HG03064 (cell line): ENCODE measurements at regions not wholly inside any gene's neighbourhood (a gene's known extent, or its start where the extent isn't known, plus 50 kb on each side); places are given as distances from the start of the nearest gene placed in this dataset.
"Not testable (repeated sequence)": the region's sequence is repeated elsewhere in the genome, so short reads cannot be mapped to it uniquely, and the experiment has no call there.

Experiments used
- ATAC-seq: cut with Tn5 transposase; IDR thresholded peaks from one replicate; pipeline ENCODE4 v1.9.1; 2021; ENCODE audit warnings: low read depth; ENCODE audit not compliant: unreplicated experiment

DNA sequence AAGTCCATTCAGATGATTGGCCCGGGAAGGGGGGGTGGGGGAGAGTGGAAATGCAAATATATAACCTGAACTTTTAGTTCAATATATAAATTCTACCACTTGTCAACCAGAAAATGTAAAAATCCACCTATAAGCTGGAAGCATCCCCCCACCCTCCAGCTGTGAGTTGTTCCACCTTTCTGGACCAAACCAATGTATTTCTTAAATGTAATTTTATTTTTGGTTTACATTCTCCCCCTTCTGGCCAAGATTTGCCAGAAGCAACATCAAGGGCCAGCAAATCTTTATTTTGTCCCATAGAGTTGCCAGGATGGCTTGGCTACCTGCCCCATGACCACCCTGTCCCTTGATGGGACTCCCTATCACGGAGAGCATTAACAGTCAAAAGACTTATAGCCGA is 545.7 kb downstream of the TBL1XR1 start:
- no peak for ATAC-seq

DNA sequence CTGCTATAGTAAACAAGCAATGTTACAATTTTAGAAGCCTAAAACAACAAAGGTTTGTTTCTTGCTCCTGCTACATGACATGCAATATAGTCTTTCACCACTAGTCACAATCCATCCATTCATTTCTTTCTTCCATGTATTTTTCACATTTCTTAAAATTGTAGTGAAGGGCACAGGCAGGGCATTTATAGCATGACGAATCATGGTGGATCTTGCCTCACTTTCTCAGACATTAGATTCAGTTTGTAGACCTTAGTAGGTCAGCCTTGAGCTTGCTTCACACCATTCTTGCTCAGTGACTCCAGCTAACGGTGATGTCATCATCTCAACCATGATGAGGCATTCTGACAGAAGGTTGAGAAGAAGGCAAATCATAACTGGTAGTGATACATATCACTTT is 546.8 kb downstream of the TBL1XR1 start:
- ATAC-seq, result no peak

DNA sequence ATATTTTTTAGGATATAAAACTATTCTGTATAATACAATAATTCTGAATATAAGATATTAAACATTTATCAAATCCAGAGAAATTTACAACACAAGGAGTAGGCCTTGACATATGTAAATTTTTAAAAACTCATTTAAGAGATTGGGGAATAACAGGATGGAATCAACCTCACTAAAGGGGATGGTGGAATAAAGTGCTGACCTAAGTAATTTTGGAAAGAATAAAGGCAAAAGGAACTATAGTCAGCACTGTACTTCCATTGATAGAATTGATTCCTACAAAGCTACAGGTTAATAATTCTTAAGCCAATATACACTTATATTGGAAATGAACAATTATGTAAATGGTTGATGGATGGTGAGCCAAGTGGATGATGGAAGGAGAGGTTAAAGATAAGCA is 549.3 kb downstream of the TBL1XR1 start:
- no peak for ATAC-seq

DNA sequence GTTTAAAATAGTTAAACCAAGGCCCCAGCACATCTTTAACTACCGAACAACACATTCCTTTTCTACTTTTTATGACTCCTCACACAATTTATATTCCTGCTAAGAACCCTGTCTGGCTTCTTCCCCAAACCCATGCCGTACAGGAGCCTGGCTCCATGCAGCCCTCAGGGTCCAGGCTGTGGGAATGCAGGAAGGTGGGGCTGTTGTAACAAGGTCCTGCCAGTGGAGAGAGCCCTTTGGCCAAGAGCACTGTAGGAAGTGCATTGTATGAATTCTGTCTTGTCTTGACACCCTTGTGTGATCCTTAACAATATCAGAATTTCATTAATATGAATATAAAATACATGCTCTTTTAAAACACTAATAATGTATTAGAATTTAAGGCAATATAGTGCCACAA is 563.8 kb downstream of the TBL1XR1 start:
- no peak for ATAC-seq

DNA sequence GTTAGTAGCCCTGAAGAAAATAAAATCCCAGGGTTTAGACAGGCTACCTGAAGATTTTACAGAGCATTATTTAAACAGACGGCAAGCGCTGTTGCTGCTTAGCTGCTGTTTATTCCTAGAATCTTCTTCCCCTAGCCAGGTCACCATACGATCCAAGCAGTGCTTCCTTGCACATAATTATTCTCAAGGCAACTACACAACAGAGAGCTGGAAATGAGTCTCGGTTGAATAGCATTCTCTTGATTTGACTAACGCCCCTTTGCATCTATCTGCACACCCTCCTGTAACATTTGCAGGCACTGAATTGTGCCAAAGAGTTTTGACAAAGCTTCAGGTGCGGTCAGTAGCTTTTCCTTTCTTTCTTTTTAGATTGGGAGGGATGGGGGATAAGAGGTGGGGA is 564.4 kb downstream of the TBL1XR1 start:
- ATAC-seq, result no peak

DNA sequence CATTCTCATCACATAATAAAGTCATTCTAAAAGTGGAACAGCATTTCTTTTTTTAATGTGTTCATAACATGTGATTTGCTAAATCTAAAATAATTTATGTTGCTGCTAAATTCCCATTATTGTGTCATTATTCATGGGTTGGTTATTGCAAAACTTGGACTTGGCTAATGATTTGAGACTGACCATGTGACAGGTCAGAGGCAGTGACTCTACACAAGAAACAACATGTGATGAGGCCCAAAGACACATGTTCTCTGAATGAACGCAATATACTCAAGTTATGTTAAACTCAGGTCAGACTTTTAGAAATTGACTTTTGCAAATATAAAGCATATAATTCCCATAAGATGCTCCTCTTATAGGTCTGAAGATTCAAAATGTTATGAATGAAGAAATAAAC is 566.1 kb downstream of the TBL1XR1 start:
- ATAC-seq, result no peak

- ATAC-seq, result no peak
Observed at GRCh38 chr3:176628101-176628639, 569.1 kb downstream of the TBL1XR1 start.

DNA sequence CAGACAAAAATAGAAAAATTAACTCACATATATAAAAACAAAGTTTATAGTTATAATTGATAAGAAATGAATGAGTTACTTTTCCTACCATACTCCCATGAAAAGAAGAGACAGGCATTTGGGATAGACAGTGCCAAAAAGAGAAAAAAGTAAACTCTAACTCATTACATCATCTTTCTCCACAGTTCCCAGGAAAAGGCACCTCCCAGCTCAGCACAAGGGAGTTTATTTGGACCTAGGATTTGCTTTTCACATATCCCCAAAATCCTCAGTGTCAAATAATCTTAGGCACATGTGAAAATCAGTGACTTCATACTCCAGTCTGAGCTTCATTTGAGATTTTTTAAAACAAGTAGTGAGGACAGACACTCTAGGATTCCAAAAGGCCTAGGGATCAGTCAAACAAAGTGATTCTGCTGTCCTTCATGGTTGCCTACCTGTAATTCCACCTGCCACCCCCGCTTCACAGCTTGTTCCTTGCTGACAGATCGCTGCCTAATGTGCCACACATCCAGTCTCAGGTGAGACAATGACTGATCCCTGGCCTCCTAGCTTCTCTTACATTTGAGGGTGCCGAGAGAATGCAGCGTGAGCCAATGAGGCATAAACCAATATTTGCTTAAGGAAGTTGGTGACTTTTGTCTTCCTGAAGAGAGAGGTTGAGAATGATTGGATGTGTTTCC is 573.7 kb downstream of the TBL1XR1 start:
- no peak for ATAC-seq

GRCh38 chr3:176619833-176620232 is 577.4 kb downstream of the TBL1XR1 start:
- ATAC-seq, result no peak

DNA sequence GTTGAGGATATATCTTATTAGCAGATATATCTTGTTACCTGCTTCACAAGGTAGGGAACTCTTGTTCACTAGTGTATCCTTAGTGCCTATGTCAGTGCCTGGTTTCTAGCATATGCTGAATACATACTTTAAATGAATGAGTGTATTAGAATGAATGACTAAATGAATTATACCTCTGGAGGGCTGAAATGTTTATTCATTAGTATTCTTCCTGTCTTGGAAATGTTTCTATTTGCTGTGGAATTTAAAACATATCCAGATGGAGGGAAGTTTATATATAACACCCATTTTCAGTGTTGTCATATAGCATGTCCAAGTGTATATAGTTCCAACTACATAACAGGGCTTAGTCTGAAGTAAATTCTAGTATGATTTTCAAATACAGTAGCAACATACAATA is 581.5 kb downstream of the TBL1XR1 start:
- ATAC-seq, result no peak

- ATAC-seq, result no peak
Observed at GRCh38 chr3:176611703-176612102, 585.6 kb downstream of the TBL1XR1 start.

- ATAC-seq, result no peak
Observed at GRCh38 chr3:176609361-176609760, 587.9 kb downstream of the TBL1XR1 start.

DNA sequence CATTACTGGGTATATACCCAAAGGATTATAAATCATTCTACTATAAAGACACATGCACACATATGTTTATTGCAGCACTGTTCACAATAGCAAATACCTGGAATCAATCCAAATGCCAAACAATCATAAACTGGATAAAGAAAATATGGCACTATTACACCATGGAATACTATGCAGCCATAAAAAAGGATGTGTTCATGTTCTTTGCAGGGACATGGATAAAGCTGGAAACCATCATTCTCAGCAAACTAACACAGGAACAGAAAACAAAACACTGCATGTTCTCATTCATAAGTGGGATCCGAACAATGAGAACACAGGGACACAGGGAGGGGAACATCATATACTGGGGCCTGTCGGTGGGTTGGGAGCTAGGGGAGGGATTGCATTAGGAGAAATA is 591.7 kb downstream of the TBL1XR1 start:
- not testable (repeated sequence) for ATAC-seq

DNA sequence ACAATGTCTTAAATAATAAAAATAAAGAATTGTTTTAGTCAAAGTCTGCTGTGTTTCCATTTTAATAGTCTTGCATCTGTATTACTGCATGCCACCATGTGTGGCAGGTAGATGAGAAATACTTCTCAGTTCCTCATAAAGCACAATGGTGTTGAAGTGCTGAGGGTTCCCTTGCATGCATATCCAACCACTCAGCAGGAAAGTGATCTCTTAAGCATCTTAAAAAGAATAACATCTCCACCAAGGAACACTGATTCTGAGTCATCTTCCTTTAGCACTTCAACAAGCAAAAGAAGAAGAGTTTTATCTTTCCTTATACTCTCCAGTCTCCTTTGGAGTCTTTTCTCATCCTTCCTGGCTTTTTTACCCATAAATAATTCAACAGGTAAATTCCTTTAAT is 602.0 kb downstream of the TBL1XR1 start:
- no peak for ATAC-seq

GRCh38 chr3:176590722-176591121 is 606.6 kb downstream of the TBL1XR1 start:
- ATAC-seq, result no peak

- ATAC-seq, result no peak
Observed at GRCh38 chr3:176587089-176587488, 610.2 kb downstream of the TBL1XR1 start.

DNA sequence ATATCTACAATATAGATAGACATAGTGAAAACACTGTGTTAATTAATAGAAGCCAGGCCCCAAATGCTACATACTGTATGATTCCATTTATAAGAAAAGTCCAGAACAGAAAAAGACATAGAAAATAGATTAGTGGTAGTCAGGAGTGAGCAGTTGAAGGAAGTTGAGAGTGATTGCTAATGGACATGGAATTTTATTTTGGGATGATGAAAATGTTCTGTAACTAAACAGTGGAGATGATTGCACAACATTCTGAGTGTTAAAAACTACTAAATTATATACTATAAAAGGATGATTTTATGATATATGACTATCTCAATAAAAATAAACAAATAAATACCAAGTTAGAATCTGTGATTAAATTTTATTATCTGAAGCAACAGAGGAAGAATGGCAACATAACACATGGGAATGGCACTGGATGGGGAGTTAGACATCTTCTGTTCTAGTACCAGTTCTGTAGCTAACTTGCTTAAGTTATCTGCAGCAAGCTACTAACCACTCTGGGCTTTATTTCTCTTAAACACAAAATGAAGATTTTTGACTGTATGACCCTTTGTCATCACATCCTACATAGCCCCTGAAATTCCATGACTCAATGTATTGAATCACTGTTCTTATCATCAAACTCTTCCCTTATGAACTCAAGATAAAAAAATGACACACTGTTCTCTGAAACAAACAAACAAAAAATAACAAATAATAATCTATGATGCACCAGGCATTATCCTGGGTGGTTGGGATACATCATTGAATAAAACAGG is 612.7 kb downstream of the TBL1XR1 start:
- ATAC-seq, result no peak

DNA sequence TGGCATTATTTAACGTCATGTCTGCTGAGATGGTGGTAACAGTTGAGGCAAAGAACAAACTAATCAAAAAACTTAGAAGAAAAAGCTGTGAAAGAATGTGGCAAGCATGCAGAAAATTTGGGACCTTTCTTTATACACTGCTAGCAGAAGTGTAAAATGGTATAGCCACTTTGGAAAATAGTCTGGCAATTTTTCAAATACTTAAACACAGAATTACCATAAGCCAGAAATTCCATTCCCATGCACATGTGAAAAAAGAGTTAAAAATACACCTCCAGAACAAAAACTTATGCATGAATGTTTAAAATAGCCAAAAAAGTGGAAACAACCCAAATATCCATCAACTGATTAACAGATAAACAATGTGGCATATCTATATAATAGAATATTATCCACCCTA is 613.3 kb downstream of the TBL1XR1 start:
- no peak for ATAC-seq

- ATAC-seq, result no peak
Observed at GRCh38 chr3:176581589-176581988, 615.7 kb downstream of the TBL1XR1 start.

- ATAC-seq, result no peak
Observed at GRCh38 chr3:176579711-176580185, 617.5 kb downstream of the TBL1XR1 start.

DNA sequence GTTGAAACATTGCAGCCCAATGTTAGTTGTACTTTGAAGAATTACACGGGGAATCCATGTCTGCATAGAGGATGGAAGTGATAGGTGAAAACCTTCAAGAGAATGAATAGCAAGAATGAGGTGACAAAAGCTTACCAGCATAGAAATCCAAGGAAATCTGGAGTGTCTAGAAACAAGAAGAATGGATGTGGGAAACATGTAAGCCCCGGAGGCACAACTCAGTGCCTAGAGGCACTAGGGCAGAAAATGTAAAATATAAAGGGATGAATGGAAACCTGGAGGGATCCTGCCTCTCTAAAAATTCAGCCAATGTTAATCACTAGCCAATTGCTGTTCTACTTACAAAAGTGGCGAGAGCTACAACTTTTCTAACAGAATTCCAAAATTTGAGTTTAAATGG is 619.0 kb downstream of the TBL1XR1 start:
- ATAC-seq, result no peak

DNA sequence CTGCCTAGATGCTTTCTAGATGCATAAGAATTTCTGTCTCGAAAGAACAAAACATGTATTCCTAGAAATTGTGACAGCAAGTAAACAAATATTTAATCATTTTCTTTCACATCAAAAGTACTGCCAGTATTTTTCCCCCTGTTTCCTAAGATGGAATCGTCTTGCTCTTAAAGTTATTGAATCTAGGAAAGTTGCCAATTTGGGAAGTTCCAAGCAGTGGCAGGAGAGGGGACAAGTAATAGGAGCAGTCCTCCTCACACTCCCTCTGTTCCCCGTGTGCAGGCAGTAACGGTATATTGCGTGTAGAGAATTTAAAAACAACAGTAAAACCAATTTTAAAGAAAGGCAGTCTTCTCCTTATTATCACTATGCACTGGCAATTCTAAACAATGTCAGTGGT is 619.8 kb downstream of the TBL1XR1 start:
- ATAC-seq, result no peak
